SK-N-SH (cell line): ENCODE measurements at regions not wholly inside any gene's neighbourhood (a gene's known extent, or its start where the extent isn't known, plus 50 kb on each side); places are given as distances from the start of the nearest gene placed in this dataset.

Source experiments
- CTCF ChIA-PET: fragments of 300-600, 350-600 bp; formaldehyde crosslinking; extraction: SDS; loops from one replicate; lab custom pipeline; 2021; lab: Yijun Ruan, JAX
- POLR2A ChIA-PET: fragments of 350-600 bp; sonication (Branson Sonifier 250); formaldehyde crosslinking; extraction: SDS; loops from one replicate; lab custom pipeline; 2020; ENCODE audit warnings: antibody characterized with exemption, inconsistent platforms; lab: Yijun Ruan, JAX
- DNase-seq: peaks from one replicate; pipeline ENCODE4 v3.0.0; 2012
- H2AFZ ChIP-seq: fragments of 200-600 bp; sonication (generic); 2 replicates; pipeline ENCODE4 v1.8.1; 2016; ENCODE audit warnings: antibody characterized with exemption, mild to moderate bottlenecking, low read depth
- H3F3A ChIP-seq: fragments of 200-600 bp; sonication (generic); replicated peaks from 2 replicates; pipeline ENCODE3; 2016; ENCODE audit warnings: antibody characterized with exemption, mild to moderate bottlenecking; ENCODE audit not compliant: insufficient read depth
- H3K27ac ChIP-seq, 2 experiments: fragments of 200-500 bp in 1 of 2; fragments of 200-600 bp in 1 of 2; sonication (Bioruptor generic) in 1 of 2; sonication (generic), shearing (Covaris generic) in 1 of 2; 2 replicates each; pipeline versions ENCODE4 v1.5.1 to v1.6.1; 2014 to 2016; ENCODE audit warnings: low read depth in 2 of 2, inconsistent platforms in 1 of 2, low read length in 1 of 2, mild to moderate bottlenecking in 1 of 2, mixed read lengths in 1 of 2
- H3K27me3 ChIP-seq: fragments of 200-600 bp; sonication (generic), shearing (Covaris generic); 2 replicates; pipeline ENCODE4 v1.6.1; 2016; ENCODE audit warnings: mixed run types; ENCODE audit not compliant: insufficient read depth
- H3K36me3 ChIP-seq, 2 experiments: fragments of 200-500 bp in 1 of 2; fragments of 200-600 bp in 1 of 2; sonication (Bioruptor generic) in 1 of 2; sonication (generic) in 1 of 2; replicated peaks in 1 of 2; 2 replicates each; pipeline versions ENCODE3 to v1.5.1; 2014 to 2016; ENCODE audit warnings: low read length in 1 of 2, mild to moderate bottlenecking in 1 of 2; ENCODE audit not compliant: insufficient read depth in 2 of 2, control insufficient read depth in 1 of 2
- H3K4me1 ChIP-seq, 2 experiments: fragments of 200-500 bp in 1 of 2; fragments of 200-600 bp in 1 of 2; sonication (Bioruptor generic) in 1 of 2; sonication (generic), shearing (Covaris generic) in 1 of 2; 2 replicates each; pipeline versions ENCODE4 v1.5.1 to v1.6.1; 2014 to 2016; ENCODE audit warnings: low read depth in 1 of 2, low read length in 1 of 2, mixed run types in 1 of 2; ENCODE audit not compliant: insufficient read depth in 2 of 2, control insufficient read depth in 1 of 2
- H3K4me2 ChIP-seq: fragments of 200-600 bp; sonication (generic), shearing (Covaris generic); 2 replicates; pipeline ENCODE4 v1.6.1; 2017; ENCODE audit warnings: mixed run types
- H3K4me3 ChIP-seq, 2 experiments: fragments of 200-500 bp in 1 of 2; fragments of 200-600 bp in 1 of 2; sonication (Bioruptor generic) in 1 of 2; sonication (generic), shearing (Covaris generic) in 1 of 2; 2 replicates each; pipeline versions ENCODE4 v1.5.1 to v1.8.1; 2014 to 2016; ENCODE audit warnings: low read depth in 2 of 2, inconsistent platforms in 1 of 2, low read length in 1 of 2, mild to moderate bottlenecking in 1 of 2, mixed read lengths in 1 of 2, moderate library complexity in 1 of 2
- H3K79me2 ChIP-seq: fragments of 200-600 bp; sonication (generic); 2 replicates; pipeline ENCODE4 v1.8.1; 2017; ENCODE audit warnings: mild to moderate bottlenecking; ENCODE audit not compliant: insufficient read depth
- H3K9ac ChIP-seq: fragments of 200-600 bp; sonication (generic); 2 replicates; pipeline ENCODE4 v1.6.1; 2017; ENCODE audit warnings: mixed run types
- H3K9me2 ChIP-seq: fragments of 200-600 bp; sonication (generic); 2 replicates; pipeline ENCODE4 v1.6.1; 2017; ENCODE audit warnings: mixed run types
- H3K9me3 ChIP-seq: fragments of 200-600 bp; sonication (generic); 2 replicates; pipeline ENCODE4 v1.6.1; 2017; ENCODE audit warnings: mixed run types, mild to moderate bottlenecking, moderate library complexity
- H4K20me1 ChIP-seq: fragments of 200-600 bp; sonication (generic); 2 replicates; pipeline ENCODE4 v1.6.1; 2017; ENCODE audit warnings: mild to moderate bottlenecking, mixed run types; ENCODE audit not compliant: insufficient read depth
- FOSL2 ChIP-seq: IDR thresholded peaks from 2 replicates; pipeline ENCODE4 v1.4.0; 2012; ENCODE audit warnings: low read depth, mild to moderate bottlenecking, moderate library complexity, borderline replicate concordance
- FOXJ3 ChIP-seq: sonication (generic); formaldehyde crosslinking; IDR thresholded peaks from 2 replicates; pipeline ENCODE4 v1.5.1; 2020; ENCODE audit warnings: mild to moderate bottlenecking, missing genetic modification reagents
- JUND ChIP-seq: IDR thresholded peaks from 2 replicates; pipeline ENCODE4 v1.4.0; 2012
- NFIC ChIP-seq: IDR thresholded peaks from 2 replicates; pipeline ENCODE4 v1.4.0; 2012; ENCODE audit warnings: borderline replicate concordance
- RCOR1 ChIP-seq: fragments of 150-350 bp; IDR thresholded peaks from 2 replicates; pipeline ENCODE4 v1.6.1; 2017; ENCODE audit warnings: antibody characterized with exemption, low read length
- TCF12 ChIP-seq: IDR thresholded peaks from 2 replicates; pipeline ENCODE4 v1.4.0; 2012
- YY1 ChIP-seq: IDR thresholded peaks from 2 replicates; pipeline ENCODE4 v1.4.0; 2012; ENCODE audit warnings: low read depth, mild to moderate bottlenecking
- WGBS: methylation state at CpG from one replicate; pipeline ENCODE4 v1.1.6; 2017; ENCODE audit warnings: low lambda C conversion rate; 5-methylcytosine and 5-hydroxymethylcytosine counted together
- TF ChIP-seq, protein P1 (sequence below): fragments of 150-350 bp; IDR thresholded peaks from 2 replicates; pipeline ENCODE4 v1.6.1; 2016; ENCODE audit warnings: mild to moderate bottlenecking, low read depth, low read length
- TF ChIP-seq, protein P2 (sequence below): fragments of 200-600 bp; sonication (generic); IDR thresholded peaks from 2 replicates; pipeline ENCODE4 v1.6.1; 2017; ENCODE audit warnings: antibody characterized with exemption, mild to moderate bottlenecking, moderate library complexity
- TF ChIP-seq, protein P3 (sequence below): IDR thresholded peaks from 2 replicates; pipeline ENCODE4; 2012

- TF ChIP-seq, protein P1, sequence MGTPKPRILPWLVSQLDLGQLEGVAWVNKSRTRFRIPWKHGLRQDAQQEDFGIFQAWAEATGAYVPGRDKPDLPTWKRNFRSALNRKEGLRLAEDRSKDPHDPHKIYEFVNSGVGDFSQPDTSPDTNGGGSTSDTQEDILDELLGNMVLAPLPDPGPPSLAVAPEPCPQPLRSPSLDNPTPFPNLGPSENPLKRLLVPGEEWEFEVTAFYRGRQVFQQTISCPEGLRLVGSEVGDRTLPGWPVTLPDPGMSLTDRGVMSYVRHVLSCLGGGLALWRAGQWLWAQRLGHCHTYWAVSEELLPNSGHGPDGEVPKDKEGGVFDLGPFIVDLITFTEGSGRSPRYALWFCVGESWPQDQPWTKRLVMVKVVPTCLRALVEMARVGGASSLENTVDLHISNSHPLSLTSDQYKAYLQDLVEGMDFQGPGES: no peak
- TF ChIP-seq, all 33 proteins: peak for 0
Observed at GRCh38 chr16:72317446-72317845, 145.5 kb upstream of the PMFBP1 start (continued).

GRCh38 chr16:72313903-72314302 lies 141.9 kb upstream of the PMFBP1 start:
- Histone ChIP-seq H3K36me3 (no peaks in the 10 kb centered on the region), H3K9ac (no peak overlapping the region), H4K20me1 (no peaks in the 10 kb centered on the region), H3K27me3 (no peaks in the 10 kb centered on the region), H3K27ac (no peak overlapping the region), H3K4me1 (peaks cover 0 to 2% of the 10 kb centered on the region in 2 experiments; a peak in 1 of 4 replicates), H3F3A (no peaks in the 10 kb centered on the region), H2AFZ (no peak overlapping the region), H3K9me3 (peaks cover 7% of the 10 kb centered on the region; the same call in 1 of the 2 replicates), H3K4me2 (no peak overlapping the region), H3K4me3 (no peak overlapping the region), H3K9me2 (no peaks in the 10 kb centered on the region), H3K79me2 (no peaks in the 10 kb centered on the region)
- ChIA-PET CTCF (no interaction called here), POLR2A (no interaction called here)
- WGBS: 69% methylated on average over 2 of the region's 2 CpGs
- TF ChIP-seq FOXJ3 (CRISPR knock-in tag) (no peak), FOSL2 (no peak), NFIC (no peak)
- TF ChIP-seq, protein P2, sequence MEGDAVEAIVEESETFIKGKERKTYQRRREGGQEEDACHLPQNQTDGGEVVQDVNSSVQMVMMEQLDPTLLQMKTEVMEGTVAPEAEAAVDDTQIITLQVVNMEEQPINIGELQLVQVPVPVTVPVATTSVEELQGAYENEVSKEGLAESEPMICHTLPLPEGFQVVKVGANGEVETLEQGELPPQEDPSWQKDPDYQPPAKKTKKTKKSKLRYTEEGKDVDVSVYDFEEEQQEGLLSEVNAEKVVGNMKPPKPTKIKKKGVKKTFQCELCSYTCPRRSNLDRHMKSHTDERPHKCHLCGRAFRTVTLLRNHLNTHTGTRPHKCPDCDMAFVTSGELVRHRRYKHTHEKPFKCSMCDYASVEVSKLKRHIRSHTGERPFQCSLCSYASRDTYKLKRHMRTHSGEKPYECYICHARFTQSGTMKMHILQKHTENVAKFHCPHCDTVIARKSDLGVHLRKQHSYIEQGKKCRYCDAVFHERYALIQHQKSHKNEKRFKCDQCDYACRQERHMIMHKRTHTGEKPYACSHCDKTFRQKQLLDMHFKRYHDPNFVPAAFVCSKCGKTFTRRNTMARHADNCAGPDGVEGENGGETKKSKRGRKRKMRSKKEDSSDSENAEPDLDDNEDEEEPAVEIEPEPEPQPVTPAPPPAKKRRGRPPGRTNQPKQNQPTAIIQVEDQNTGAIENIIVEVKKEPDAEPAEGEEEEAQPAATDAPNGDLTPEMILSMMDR: no peak
- TF ChIP-seq, protein P1: no peak
- DNase-seq: no peak

DNA sequence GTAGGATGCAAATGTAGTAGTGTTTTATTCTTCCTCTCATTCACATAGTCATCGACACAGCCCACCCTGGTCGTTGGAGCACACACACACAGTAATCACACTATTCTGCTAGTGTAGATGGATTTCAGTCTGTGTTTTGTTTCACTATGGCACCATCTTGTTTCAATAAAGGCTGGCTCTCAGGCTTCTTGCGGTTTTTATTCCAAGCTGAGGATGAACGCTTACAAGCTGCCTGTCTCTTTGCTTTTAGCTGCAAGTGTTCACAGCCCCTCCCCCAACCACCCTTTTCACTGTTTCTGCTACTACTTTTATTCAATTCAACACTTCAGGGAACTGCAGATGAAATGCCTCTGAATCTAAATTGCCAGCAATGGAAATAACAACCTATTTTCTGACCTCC lies 140.9 kb upstream of the PMFBP1 start:
- no peak overlapping the region for H3K4me2 ChIP-seq
- WGBS: 61% methylated on average over 4 of the region's 4 CpGs
- H3K79me2 ChIP-seq: no peaks in the 10 kb centered on the region
- peaks cover 7% of the 10 kb centered on the region; the same call in 1 of the 2 replicates for H3K9me3 ChIP-seq
- CTCF ChIA-PET: interaction anchor here (1.2 kb wide), 1 partner anchor 154 kb away, joined by 3 read pairs; no protein-coding TSS in a partner anchor
- peak overlapping the region in 1 of 2 experiments; percentile 64; a peak in 2 of 4 replicates for H3K27ac ChIP-seq
- no peaks in the 10 kb centered on the region for H3K27me3 ChIP-seq
- H3K36me3 ChIP-seq: no peaks in the 10 kb centered on the region
- H3F3A ChIP-seq: no peaks in the 10 kb centered on the region
- H3K4me3 ChIP-seq: no peak overlapping the region
- no peak for TF ChIP-seq RCOR1
- TF ChIP-seq YY1: no peak
- TF ChIP-seq, protein P3, sequence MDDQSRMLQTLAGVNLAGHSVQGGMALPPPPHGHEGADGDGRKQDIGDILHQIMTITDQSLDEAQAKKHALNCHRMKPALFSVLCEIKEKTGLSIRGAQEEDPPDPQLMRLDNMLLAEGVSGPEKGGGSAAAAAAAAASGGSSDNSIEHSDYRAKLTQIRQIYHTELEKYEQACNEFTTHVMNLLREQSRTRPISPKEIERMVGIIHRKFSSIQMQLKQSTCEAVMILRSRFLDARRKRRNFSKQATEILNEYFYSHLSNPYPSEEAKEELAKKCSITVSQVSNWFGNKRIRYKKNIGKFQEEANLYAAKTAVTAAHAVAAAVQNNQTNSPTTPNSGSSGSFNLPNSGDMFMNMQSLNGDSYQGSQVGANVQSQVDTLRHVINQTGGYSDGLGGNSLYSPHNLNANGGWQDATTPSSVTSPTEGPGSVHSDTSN: no peak
- no peak for TF ChIP-seq JUND
- TF ChIP-seq TCF12: peak; percentile 29; the same call in 1 of the 2 replicates
- H4K20me1 ChIP-seq: no peaks in the 10 kb centered on the region
- H3K4me1 ChIP-seq: peaks cover 0 to 2% of the 10 kb centered on the region in 2 experiments; a peak in 1 of 4 replicates
- H2AFZ ChIP-seq: 0 out of 2 replicates have a peak overlapping the region, but pooled peaks have one; percentile 30
- H3K9ac ChIP-seq: no peak overlapping the region
- no peak for DNase-seq
- POLR2A ChIA-PET: no interaction called here
- H3K9me2 ChIP-seq: no peaks in the 10 kb centered on the region
